ENCODE measurements at regions not wholly inside any gene's neighbourhood (a gene's known extent, or its start where the extent isn't known, plus 50 kb on each side); places are given as distances from the start of the nearest gene placed in this dataset.
"Not testable (repeated sequence)": the region's sequence is repeated elsewhere in the genome, so short reads cannot be mapped to it uniquely, and the experiment has no call there.

- DNase-seq (ENCODE audit: low spot score) = no peak
These were observed 115.6 kb upstream of the KLF14 start for GRCh38 chr7:130849604-130850003.

DNA sequence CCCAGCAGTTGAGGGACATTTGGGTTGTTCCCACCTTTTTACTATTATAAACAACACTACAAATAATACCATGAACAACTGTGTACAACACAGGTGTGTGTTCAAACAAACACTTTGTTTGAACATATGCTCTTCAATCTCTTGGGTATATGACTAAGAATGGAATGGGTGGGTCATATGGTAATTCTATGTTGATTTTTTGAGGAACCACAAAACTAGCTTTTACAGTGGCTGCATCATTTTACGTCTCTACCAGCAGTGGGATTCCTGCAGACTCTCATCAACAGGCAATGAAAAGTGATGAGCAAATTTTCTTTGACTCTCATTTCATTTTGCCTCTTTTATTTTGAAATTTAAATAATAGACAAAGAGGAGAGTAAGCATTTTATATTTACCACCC is 116.9 kb upstream of the KLF14 start:
- no peak for DNase-seq (ENCODE audit: low spot score)

- no peak for DNase-seq (ENCODE audit: low spot score)
These were observed 118.9 kb upstream of the KLF14 start for GRCh38 chr7:130852867-130853266.

DNA sequence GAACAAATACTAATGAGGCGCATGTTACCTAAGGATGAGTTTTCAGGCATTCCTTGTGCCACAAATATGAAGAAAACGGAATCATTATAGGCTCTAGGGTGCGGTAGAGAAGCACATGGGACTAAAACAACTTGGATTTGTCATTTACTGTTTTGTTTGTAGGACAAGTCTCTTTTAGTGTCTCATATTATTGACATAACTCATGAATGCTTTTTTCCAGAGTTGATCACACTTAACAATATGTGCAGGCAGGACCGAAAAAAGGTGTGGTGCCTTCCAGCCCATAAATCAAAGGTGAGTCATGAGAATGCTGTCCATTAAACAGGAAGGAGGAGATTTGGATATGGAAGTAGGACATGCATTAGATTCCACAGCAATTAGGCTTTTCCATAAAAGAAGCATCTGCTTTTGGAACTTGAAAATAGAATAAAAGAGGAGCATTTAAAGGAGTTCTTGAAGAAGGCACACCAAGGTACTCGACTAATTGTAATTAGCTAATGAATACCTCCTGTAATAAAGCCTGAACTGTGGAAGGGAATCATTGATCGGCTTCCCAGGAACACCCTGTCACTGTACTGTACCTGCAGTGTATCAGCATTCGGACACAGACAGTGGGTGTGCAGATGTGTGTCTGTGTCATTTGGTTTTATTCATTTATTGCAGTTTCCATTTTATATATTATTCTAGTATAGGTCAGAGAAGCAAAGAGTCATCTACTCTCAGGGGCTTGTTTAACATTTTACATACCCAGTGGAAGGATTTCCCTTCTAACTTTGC is 119.7 kb upstream of the KLF14 start:
- DNase-seq (ENCODE audit: low spot score) = peak; percentile 72

GRCh38 chr7:130854481-130854880 is 120.5 kb upstream of the KLF14 start:
- DNase-seq (ENCODE audit: low spot score) = no peak

DNA sequence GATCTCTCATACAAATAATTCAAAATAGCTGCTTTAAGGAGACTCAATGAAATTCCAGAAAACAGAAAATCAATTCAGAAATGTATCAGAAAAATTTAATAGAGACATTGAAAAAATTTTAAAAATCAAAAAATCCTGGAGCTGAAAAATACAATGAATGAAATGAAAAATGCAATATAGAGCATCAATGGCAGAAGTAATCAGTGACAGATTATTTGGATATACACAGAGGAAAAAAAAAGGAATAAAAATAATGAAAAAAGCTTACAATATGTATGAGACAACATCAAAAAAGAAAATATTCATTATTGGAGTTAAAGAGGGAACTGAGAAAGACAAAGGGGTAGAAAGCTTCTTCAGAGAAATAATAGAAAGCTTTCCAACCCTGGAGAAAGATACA is 122.9 kb upstream of the KLF14 start:
- no peak for DNase-seq (ENCODE audit: low spot score)

DNA sequence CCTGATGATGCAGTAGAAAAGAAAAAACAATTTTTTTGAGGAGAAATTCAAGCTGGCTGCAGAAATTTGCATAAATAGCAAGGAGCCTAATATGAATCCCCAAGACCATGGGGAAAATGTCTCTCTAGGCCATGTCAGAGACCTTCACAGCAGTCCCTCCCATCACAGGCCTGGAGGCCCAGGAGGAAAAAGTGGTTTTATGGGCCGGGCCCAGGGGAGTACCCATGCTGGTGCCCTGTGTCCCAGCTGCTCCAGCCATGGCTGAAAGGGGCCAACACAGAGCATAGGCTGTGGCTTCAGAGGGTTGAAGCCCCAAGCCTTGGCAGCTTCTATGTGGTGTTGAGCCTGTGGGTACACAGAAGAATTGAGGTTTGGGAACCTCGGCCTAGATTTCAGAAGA is 126.8 kb upstream of the KLF14 start:
- DNase-seq (ENCODE audit: low spot score) = not testable (repeated sequence)

GRCh38 chr7:130865408-130866236 is 131.6 kb upstream of the KLF14 start:
- DNase-seq (ENCODE audit: low spot score) = no peak

- DNase-seq (ENCODE audit: low spot score) = no peak
These were observed 133.0 kb upstream of the KLF14 start for GRCh38 chr7:130867039-130867438.

GRCh38 chr7:130867581-130868136 is 133.7 kb upstream of the KLF14 start:
- DNase-seq (ENCODE audit: low spot score) = no peak

DNA sequence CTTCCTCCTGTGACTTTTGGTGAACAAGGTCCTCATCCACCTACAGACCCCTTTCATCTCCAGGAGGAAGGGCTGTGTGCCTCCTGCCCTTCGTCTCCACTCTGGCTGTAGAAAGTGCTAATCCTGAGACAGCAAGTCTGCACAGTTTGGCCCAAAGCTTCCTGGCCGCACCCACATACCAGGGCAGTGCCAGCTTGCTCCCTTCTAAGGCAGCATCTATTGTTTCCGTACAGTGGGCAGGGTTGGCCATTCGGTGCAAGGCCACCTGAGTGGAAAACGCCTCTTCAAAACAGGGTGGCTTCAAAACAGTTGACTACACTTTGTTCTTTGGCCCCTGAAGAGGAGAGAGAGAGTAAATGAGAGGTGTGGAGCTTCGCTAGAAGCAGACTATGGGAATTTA is 134.1 kb upstream of the KLF14 start:
- DNase-seq (ENCODE audit: low spot score) = no peak

GRCh38 chr7:130869918-130870317 is 135.9 kb upstream of the KLF14 start:
- DNase-seq (ENCODE audit: low spot score) = no peak

- DNase-seq (ENCODE audit: low spot score) = no peak
These were observed 138.3 kb upstream of the KLF14 start for GRCh38 chr7:130872341-130872740.

DNA sequence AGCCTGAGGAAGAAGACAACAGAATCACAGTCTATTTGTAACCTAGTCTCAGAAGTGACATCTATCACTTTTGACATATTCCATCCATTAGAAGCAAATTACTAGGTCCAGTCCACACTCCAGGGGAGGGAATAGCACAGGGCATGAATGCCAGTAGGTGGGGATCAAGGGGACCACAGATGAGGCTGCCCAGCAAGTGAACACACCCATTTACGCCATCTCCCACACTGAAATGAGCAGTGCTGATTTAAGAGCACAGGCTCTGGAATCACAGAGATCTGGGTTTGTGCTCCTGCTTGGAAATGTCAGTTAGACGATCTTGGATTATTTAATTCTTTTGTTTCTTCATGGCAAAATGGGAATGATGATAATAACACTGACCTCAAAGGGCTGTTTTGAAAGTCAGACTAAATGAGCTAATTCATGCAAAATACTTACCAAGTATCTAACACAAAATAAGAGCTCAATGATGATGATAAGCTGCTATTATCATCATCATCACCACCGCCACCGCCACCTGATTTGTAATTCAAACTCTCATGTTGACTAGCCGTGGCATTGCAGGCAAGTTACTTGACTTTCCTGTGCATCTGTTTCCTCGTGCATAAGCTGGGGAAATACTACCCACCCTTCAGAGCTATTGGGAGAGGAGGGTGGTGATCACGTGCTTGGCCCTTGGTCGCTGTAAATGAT is 138.9 kb upstream of the KLF14 start:
- no peak for DNase-seq (ENCODE audit: low spot score)

DNA sequence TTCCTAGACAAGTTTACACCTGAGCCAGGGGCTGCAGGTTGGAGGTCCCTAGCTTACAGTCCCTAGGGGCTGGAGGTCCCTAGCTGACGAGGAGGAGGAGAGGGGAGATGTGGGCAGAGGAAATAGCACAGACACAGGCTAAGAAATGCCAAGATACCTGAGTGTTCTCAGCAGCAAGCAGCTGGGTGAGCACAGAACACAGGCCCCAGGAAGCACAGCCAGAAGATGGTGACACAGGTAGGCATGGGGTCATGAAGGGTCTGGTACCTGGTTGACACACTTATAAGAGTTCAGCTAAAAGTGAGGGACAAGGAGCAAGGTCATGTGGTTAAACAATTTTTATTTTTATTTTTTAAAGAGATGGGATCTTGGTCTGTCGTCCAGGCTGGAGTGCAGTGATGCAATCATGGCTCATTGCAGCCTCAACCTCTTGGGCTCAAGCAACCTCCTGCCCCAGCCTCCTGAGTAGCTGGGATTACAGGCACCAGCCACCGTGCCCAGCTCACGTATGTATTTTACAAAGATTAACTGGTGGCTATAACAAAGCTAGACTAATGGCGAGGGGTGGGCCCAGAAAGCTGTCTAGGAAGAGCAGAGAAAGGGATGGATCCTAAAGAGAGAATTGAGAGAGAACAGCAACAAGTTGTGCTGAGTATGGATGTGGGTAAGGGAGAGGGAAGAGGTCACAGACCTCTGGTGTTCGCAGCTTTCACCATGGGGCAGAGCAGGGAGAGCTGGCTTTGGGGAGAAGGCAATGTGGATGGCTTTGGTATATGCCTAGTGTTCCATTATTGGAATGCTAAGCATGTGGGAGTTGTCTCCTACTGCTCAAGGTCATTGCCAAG is 140.3 kb upstream of the KLF14 start:
- no peak for DNase-seq (ENCODE audit: low spot score)

DNA sequence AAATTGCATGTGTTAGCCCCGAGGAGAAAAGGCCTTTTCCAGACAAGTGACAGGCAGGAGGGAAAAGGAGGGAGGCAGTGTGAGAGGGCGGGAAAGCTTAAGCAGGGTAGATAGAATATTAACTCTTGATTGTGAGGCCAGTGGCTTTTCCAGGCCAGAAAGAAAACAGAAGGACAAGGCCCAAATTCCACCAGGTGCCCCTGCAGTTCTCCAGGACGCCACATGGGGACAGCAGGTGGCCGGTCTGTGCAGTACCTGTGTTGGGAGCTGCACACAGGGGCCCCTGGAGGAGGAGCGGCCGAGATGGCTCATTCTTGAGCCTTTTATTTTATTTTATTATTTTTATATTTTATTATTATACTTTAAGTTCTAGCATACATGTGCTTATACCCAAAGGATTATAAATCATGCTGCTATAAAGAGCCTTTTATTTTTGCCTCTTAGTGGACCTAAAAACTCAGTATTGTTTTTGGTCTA is 141.3 kb upstream of the KLF14 start:
- no peak for DNase-seq (ENCODE audit: low spot score)

DNA sequence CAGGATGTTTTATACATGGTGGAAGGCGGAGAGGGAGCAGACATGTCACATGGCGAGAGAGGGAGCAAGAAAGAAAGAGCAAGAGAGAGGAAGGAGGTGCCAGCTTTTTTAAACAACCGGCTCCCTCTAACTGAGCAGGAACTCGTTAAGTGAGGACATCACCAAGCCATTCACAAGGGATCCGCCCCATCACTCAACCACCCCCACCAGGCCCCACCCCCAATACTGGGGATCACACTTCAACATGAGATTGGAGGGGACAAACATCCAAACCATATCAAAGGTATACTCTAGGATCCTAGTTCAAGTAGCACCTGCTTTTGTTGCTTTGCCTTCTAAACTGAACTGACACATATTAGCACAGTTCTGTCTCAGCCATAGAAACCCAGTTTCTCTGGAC is 141.9 kb upstream of the KLF14 start:
- DNase-seq (ENCODE audit: low spot score) = no peak

DNA sequence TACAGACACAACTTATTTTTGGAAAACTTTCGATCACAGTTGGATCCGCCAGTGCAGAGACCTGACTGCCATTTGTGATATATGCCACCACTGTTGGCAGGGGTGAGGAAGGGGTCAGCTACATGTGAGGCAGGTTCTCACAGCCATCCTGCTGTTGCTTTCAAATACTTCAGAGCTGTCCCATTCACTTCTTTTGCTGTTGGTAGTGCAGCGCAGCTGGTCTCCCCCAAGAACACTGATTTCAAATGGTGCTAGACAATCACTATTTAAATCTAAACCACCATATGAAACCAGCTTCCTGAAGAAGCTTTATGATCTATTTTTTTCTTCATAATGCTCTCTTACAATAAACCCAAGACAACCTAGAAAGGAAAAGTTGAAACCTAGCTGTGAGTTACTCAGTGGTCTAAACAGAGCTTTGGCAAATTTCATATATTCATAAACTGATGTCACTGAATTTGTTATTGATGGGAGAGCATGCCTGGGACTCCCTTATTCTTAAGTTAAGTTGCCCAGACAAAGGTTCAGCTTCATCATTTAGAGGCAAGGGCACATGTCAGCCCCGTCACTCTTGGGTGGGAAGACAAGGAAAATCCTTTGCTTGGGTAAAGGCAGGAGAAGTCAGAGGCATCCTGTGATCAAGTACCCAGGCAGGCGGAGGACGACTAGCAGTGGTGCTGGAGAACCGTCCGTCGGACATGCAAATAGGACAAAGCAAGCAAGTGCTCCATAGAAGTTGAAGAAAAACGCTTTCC is 143.4 kb upstream of the KLF14 start:
- DNase-seq (ENCODE audit: low spot score) = no peak

DNA sequence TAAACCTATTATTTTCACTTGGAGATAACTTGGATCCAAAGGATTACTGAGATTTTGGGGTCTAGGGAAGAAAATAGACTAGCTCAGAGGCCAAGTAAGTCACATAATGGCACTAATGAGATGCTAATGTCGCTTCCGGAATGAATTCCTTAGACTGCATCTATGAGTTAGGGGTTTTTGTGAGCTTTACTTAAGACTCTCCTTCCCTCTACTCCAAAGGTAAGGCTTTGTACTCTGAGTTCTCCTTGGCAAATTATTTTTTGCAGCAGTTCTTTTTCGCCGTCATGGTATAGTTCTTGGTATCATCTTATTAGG is 143.9 kb upstream of the KLF14 start:
- no peak for DNase-seq (ENCODE audit: low spot score)

GRCh38 chr7:130878785-130879184 is 144.8 kb upstream of the KLF14 start:
- no peak for DNase-seq (ENCODE audit: low spot score)

DNA sequence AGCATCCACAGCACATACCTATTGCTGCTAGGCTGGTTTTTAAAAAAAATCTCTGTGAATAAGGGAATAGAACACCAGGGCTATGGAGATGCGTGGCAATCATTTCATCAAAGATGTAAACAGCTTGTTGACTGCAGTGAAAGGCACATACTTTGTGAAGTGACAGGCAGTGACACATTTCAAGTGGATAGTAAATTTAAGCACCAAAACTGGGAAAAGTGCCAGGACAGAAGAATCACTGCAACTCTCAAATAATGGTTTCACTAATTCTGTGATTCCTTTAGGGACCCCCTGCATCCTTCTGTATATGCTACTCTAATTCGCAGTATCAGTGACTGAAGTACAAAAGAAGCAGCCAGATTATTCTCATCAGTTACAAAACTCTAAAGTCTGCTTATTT is 145.2 kb upstream of the KLF14 start:
- DNase-seq (ENCODE audit: low spot score) = no peak

All from AG08395 (cell line).